ENCODE measurements at regions not wholly inside any gene's neighbourhood (a gene's known extent, or its start where the extent isn't known, plus 50 kb on each side); places are given as distances from the start of the nearest gene placed in this dataset.

- Histone ChIP-seq H3K27me3 (no peaks in the 10 kb centered on the region), H3K9me3 (no peaks in the 10 kb centered on the region), H3K27ac (no peak overlapping the region), H3K4me3 (no peak overlapping the region), H3K4me1 (peaks cover 20 to 25% of the 10 kb centered on the region in 2 donors), H3K36me3 (no peaks in the 10 kb centered on the region)
- in situ Hi-C loops (cut with MboI; ENCODE audit: low sequenced_read_pairs in 4 of 4) (loop anchor here in 3 of 4 donors (10.0 to 25.0 kb wide), 3 partner anchors 164 to 414 kb away; partner anchors contain the start of genes PERP (in 1 of the 3) and TNFAIP3 (in 1 of the 3)), intact Hi-C loops (cut with DNase I; ENCODE audit: low total_unique reads) (no loop called here)
- DNase-seq (no peak), ATAC-seq (no peak)
- TF ChIP-seq POLR2A (IDR thresholded peaks at IDR 0.05) (no peak), CTCF (IDR thresholded peaks at IDR 0.05 in 4 of 5, conservative IDR thresholded peaks at IDR 0.05 in 1 of 5) (no peak)
Measured at GRCh38 chr6:137700751-137701477, 166.1 kb upstream of the TNFAIP3 start.

GRCh38 chr6:137701942-137702341, 165.1 kb upstream of the TNFAIP3 start:
- no peak for TF ChIP-seq CTCF (IDR thresholded peaks at IDR 0.05 in 4 of 5, conservative IDR thresholded peaks at IDR 0.05 in 1 of 5)
- TF ChIP-seq POLR2A (IDR thresholded peaks at IDR 0.05), result no peak
- no peaks in the 10 kb centered on the region for H3K9me3 ChIP-seq
- no peaks in the 10 kb centered on the region for H3K36me3 ChIP-seq
- no peak overlapping the region for H3K4me3 ChIP-seq
- H3K27ac ChIP-seq, result peak overlapping the region in 2 of 4 donors; percentile 35 to 62
- H3K27me3 ChIP-seq, result no peaks in the 10 kb centered on the region
- H3K4me1 ChIP-seq, result peaks cover 20 to 25% of the 10 kb centered on the region in 2 donors
- ATAC-seq (no peak), DNase-seq (no peak)
- intact Hi-C loops (cut with DNase I; ENCODE audit: low total_unique reads) (no loop called here), in situ Hi-C loops (cut with MboI; ENCODE audit: low sequenced_read_pairs in 4 of 4) (loop anchor here in 3 of 4 donors (10.0 to 25.0 kb wide), 3 partner anchors 163 to 413 kb away; partner anchors contain the start of genes PERP (in 1 of the 3) and TNFAIP3 (in 1 of the 3))

GRCh38 chr6:137702791-137703424, 164.2 kb upstream of the TNFAIP3 start:
- in situ Hi-C loops (cut with MboI; ENCODE audit: low sequenced_read_pairs in 4 of 4), result loop anchor here in 3 of 4 donors (10.0 to 25.0 kb wide), 3 partner anchors 162 to 412 kb away; partner anchors contain the start of genes PERP (in 1 of the 3) and TNFAIP3 (in 1 of the 3)
- H3K27ac ChIP-seq, result peak overlapping the region; percentile 11 to 67 (median 48)

GRCh38 chr6:137704802-137705159, 162.3 kb upstream of the TNFAIP3 start:
- ATAC-seq (no peak), DNase-seq (no peak)
- TF ChIP-seq POLR2A (IDR thresholded peaks at IDR 0.05) (no peak), CTCF (IDR thresholded peaks at IDR 0.05 in 4 of 5, conservative IDR thresholded peaks at IDR 0.05 in 1 of 5) (no peak)
- no peak overlapping the region for H3K4me3 ChIP-seq
- peaks cover 20 to 26% of the 10 kb centered on the region in 2 donors for H3K4me1 ChIP-seq
- H3K27ac ChIP-seq, result peak overlapping the region in 2 of 4 donors; percentile 5 to 15
- intact Hi-C loops (cut with DNase I; ENCODE audit: low total_unique reads), result loop anchor here (5.0 kb wide), 2 partner anchors 48 to 403 kb away; partner anchors contain the start of gene PERP
- in situ Hi-C loops (cut with MboI; ENCODE audit: low sequenced_read_pairs in 4 of 4), result loop anchor here (5.0 to 25.0 kb wide), 6 partner anchors 160 to 410 kb away; partner anchors contain the start of genes TNFAIP3 (in 2 of the 4) and PERP (in 1 of the 4)
- H3K9me3 ChIP-seq, result no peaks in the 10 kb centered on the region
- no peaks in the 10 kb centered on the region for H3K36me3 ChIP-seq
- H3K27me3 ChIP-seq, result no peaks in the 10 kb centered on the region

More at GRCh38 chr6:137702791-137703424, 164.2 kb upstream of the TNFAIP3 start:
- Histone ChIP-seq H3K4me3 (no peak overlapping the region), H3K4me1 (peaks cover 20 to 26% of the 10 kb centered on the region in 2 donors), H3K36me3 (no peaks in the 10 kb centered on the region), H3K27me3 (no peaks in the 10 kb centered on the region), H3K9me3 (no peaks in the 10 kb centered on the region)
- intact Hi-C loops (cut with DNase I; ENCODE audit: low total_unique reads), result no loop called here
- ATAC-seq (peak; percentile 82), DNase-seq (no peak)
- TF ChIP-seq CTCF (IDR thresholded peaks at IDR 0.05 in 4 of 5, conservative IDR thresholded peaks at IDR 0.05 in 1 of 5), result peak in 1 of 5 experiments; percentile 20
- TF ChIP-seq POLR2A (IDR thresholded peaks at IDR 0.05), result peak in 1 of 2 donors; percentile 49
